SK-N-SH (cell line): ENCODE measurements at regions not wholly inside any gene's neighbourhood (a gene's known extent, or its start where the extent isn't known, plus 50 kb on each side); places are given as distances from the start of the nearest gene placed in this dataset.
A peak's percentile ranks its signal among the peaks of the same experiment; 100 is the strongest.

Source experiments
- CTCF ChIA-PET: fragments of 300-600, 350-600 bp; formaldehyde crosslinking; extraction: SDS; loops from one replicate; lab custom pipeline; 2021; lab: Yijun Ruan, JAX
- POLR2A ChIA-PET: fragments of 350-600 bp; sonication (Branson Sonifier 250); formaldehyde crosslinking; extraction: SDS; loops from one replicate; lab custom pipeline; 2020; ENCODE audit warnings: antibody characterized with exemption, inconsistent platforms; lab: Yijun Ruan, JAX
- DNase-seq: peaks from one replicate; pipeline ENCODE4 v3.0.0; 2012
- H2AFZ ChIP-seq: fragments of 200-600 bp; sonication (generic); 2 replicates; pipeline ENCODE4 v1.8.1; 2016; ENCODE audit warnings: antibody characterized with exemption, mild to moderate bottlenecking, low read depth
- H3F3A ChIP-seq: fragments of 200-600 bp; sonication (generic); replicated peaks from 2 replicates; pipeline ENCODE3; 2016; ENCODE audit warnings: antibody characterized with exemption, mild to moderate bottlenecking; ENCODE audit not compliant: insufficient read depth
- H3K27ac ChIP-seq, 2 experiments: fragments of 200-500 bp in 1 of 2; fragments of 200-600 bp in 1 of 2; sonication (Bioruptor generic) in 1 of 2; sonication (generic), shearing (Covaris generic) in 1 of 2; 2 replicates each; pipeline versions ENCODE4 v1.5.1 to v1.6.1; 2014 to 2016; ENCODE audit warnings: low read depth in 2 of 2, inconsistent platforms in 1 of 2, low read length in 1 of 2, mild to moderate bottlenecking in 1 of 2, mixed read lengths in 1 of 2
- H3K27me3 ChIP-seq: fragments of 200-600 bp; sonication (generic), shearing (Covaris generic); 2 replicates; pipeline ENCODE4 v1.6.1; 2016; ENCODE audit warnings: mixed run types; ENCODE audit not compliant: insufficient read depth
- H3K36me3 ChIP-seq, 2 experiments: fragments of 200-500 bp in 1 of 2; fragments of 200-600 bp in 1 of 2; sonication (Bioruptor generic) in 1 of 2; sonication (generic) in 1 of 2; replicated peaks in 1 of 2; 2 replicates each; pipeline versions ENCODE3 to v1.5.1; 2014 to 2016; ENCODE audit warnings: low read length in 1 of 2, mild to moderate bottlenecking in 1 of 2; ENCODE audit not compliant: insufficient read depth in 2 of 2, control insufficient read depth in 1 of 2
- H3K4me1 ChIP-seq, 2 experiments: fragments of 200-500 bp in 1 of 2; fragments of 200-600 bp in 1 of 2; sonication (Bioruptor generic) in 1 of 2; sonication (generic), shearing (Covaris generic) in 1 of 2; 2 replicates each; pipeline versions ENCODE4 v1.5.1 to v1.6.1; 2014 to 2016; ENCODE audit warnings: low read depth in 1 of 2, low read length in 1 of 2, mixed run types in 1 of 2; ENCODE audit not compliant: insufficient read depth in 2 of 2, control insufficient read depth in 1 of 2
- H3K4me2 ChIP-seq: fragments of 200-600 bp; sonication (generic), shearing (Covaris generic); 2 replicates; pipeline ENCODE4 v1.6.1; 2017; ENCODE audit warnings: mixed run types
- H3K4me3 ChIP-seq, 2 experiments: fragments of 200-500 bp in 1 of 2; fragments of 200-600 bp in 1 of 2; sonication (Bioruptor generic) in 1 of 2; sonication (generic), shearing (Covaris generic) in 1 of 2; 2 replicates each; pipeline versions ENCODE4 v1.5.1 to v1.8.1; 2014 to 2016; ENCODE audit warnings: low read depth in 2 of 2, inconsistent platforms in 1 of 2, low read length in 1 of 2, mild to moderate bottlenecking in 1 of 2, mixed read lengths in 1 of 2, moderate library complexity in 1 of 2
- H3K79me2 ChIP-seq: fragments of 200-600 bp; sonication (generic); 2 replicates; pipeline ENCODE4 v1.8.1; 2017; ENCODE audit warnings: mild to moderate bottlenecking; ENCODE audit not compliant: insufficient read depth
- H3K9ac ChIP-seq: fragments of 200-600 bp; sonication (generic); 2 replicates; pipeline ENCODE4 v1.6.1; 2017; ENCODE audit warnings: mixed run types
- H3K9me2 ChIP-seq: fragments of 200-600 bp; sonication (generic); 2 replicates; pipeline ENCODE4 v1.6.1; 2017; ENCODE audit warnings: mixed run types
- H3K9me3 ChIP-seq: fragments of 200-600 bp; sonication (generic); 2 replicates; pipeline ENCODE4 v1.6.1; 2017; ENCODE audit warnings: mixed run types, mild to moderate bottlenecking, moderate library complexity
- H4K20me1 ChIP-seq: fragments of 200-600 bp; sonication (generic); 2 replicates; pipeline ENCODE4 v1.6.1; 2017; ENCODE audit warnings: mild to moderate bottlenecking, mixed run types; ENCODE audit not compliant: insufficient read depth
- EP300 ChIP-seq, 2 experiments: IDR thresholded peaks; 2 replicates each; pipeline versions ENCODE4 v1.4.0 to v1.6.1; 2012; ENCODE audit warnings: borderline replicate concordance in 1 of 2, low read depth in 1 of 2, low read length in 1 of 2
- FOSL2 ChIP-seq: IDR thresholded peaks from 2 replicates; pipeline ENCODE4 v1.4.0; 2012; ENCODE audit warnings: low read depth, mild to moderate bottlenecking, moderate library complexity, borderline replicate concordance
- FOXJ3 ChIP-seq: sonication (generic); formaldehyde crosslinking; IDR thresholded peaks from 2 replicates; pipeline ENCODE4 v1.5.1; 2020; ENCODE audit warnings: mild to moderate bottlenecking, missing genetic modification reagents
- FOXM1 ChIP-seq: IDR thresholded peaks from 2 replicates; pipeline ENCODE4 v1.4.0; 2012; ENCODE audit warnings: low read depth, mild to moderate bottlenecking
- GABPA ChIP-seq: IDR thresholded peaks from 2 replicates; pipeline ENCODE4 v1.4.0; 2012; ENCODE audit warnings: low read depth, mild to moderate bottlenecking
- JUND ChIP-seq: IDR thresholded peaks from 2 replicates; pipeline ENCODE4 v1.4.0; 2012
- MEF2A ChIP-seq: IDR thresholded peaks from 2 replicates; pipeline ENCODE4 v1.4.0; 2012; ENCODE audit warnings: low read depth, borderline replicate concordance
- MXI1 ChIP-seq: IDR thresholded peaks from 2 replicates; pipeline ENCODE4 v1.6.1; 2012; ENCODE audit warnings: mild to moderate bottlenecking, low read depth, low read length, improper control_type of control experiment
- NFIC ChIP-seq: IDR thresholded peaks from 2 replicates; pipeline ENCODE4 v1.4.0; 2012; ENCODE audit warnings: borderline replicate concordance
- NRF1 ChIP-seq: IDR thresholded peaks from 2 replicates; pipeline ENCODE4 v1.6.1; 2012; ENCODE audit warnings: low read depth, mild to moderate bottlenecking, low read length
- POLR2AphosphoS5 ChIP-seq: IDR thresholded peaks from 2 replicates; pipeline ENCODE4 v1.6.1; 2012; ENCODE audit warnings: low read depth, low read length
- RFX5 ChIP-seq: IDR thresholded peaks from 2 replicates; pipeline ENCODE4 v1.6.1; 2012; ENCODE audit warnings: mild to moderate bottlenecking, improper control_type of control experiment, low read length
- SIN3A ChIP-seq: IDR thresholded peaks from 2 replicates; pipeline ENCODE4 v1.6.1; 2012; ENCODE audit warnings: low read depth, mild to moderate bottlenecking, low read length, moderate library complexity, borderline replicate concordance
- TCF12 ChIP-seq: IDR thresholded peaks from 2 replicates; pipeline ENCODE4 v1.4.0; 2012
- TEAD4 ChIP-seq: IDR thresholded peaks from 2 replicates; pipeline ENCODE4 v1.4.0; 2012; ENCODE audit warnings: mild to moderate bottlenecking, borderline replicate concordance; ENCODE audit not compliant: insufficient read depth
- YY1 ChIP-seq: IDR thresholded peaks from 2 replicates; pipeline ENCODE4 v1.4.0; 2012; ENCODE audit warnings: low read depth, mild to moderate bottlenecking
- WGBS: methylation state at CpG from one replicate; pipeline ENCODE4 v1.1.6; 2017; ENCODE audit warnings: low lambda C conversion rate; 5-methylcytosine and 5-hydroxymethylcytosine counted together
- TF ChIP-seq, protein P1 (sequence below): fragments of 150-350 bp; IDR thresholded peaks from 2 replicates; pipeline ENCODE4 v1.6.1; 2016; ENCODE audit warnings: mild to moderate bottlenecking, low read depth, low read length
- TF ChIP-seq, protein P2 (sequence below): fragments of 200-600 bp; sonication (generic); IDR thresholded peaks from 2 replicates; pipeline ENCODE4 v1.6.1; 2017; ENCODE audit warnings: antibody characterized with exemption, mild to moderate bottlenecking, moderate library complexity

DNA sequence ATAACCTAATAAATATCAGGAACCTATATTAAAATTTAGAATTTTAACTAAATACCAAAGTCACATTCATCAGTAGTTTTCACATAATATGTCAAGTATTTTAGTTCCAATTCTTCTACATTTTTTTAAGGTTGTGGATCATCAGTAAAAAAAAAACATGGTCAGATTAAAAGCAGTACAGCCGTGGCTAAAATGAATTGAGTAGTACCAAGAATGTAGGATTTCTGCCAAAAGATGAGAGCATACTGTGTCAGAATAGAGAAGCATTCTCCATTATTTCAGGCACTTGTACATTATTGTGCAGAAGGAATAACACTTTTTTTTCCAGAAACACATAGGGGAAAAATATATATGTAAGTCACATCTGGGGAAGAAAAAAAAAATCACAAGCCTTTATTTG is 1176.1 kb downstream of the CDH11 start:
- Histone ChIP-seq H3K4me1 (no peaks in the 10 kb centered on the region), H2AFZ (no peak overlapping the region), H3F3A (peaks cover 8% of the 10 kb centered on the region), H3K27me3 (no peaks in the 10 kb centered on the region), H3K9me3 (no peaks in the 10 kb centered on the region), H3K27ac (no peak overlapping the region), H4K20me1 (no peaks in the 10 kb centered on the region), H3K4me2 (no peak overlapping the region), H3K9me2 (no peaks in the 10 kb centered on the region; the same call in 1 of the 2 replicates), H3K9ac (no peak overlapping the region), H3K4me3 (no peak overlapping the region), H3K79me2 (no peaks in the 10 kb centered on the region), H3K36me3 (no peaks in the 10 kb centered on the region)
- ChIA-PET POLR2A (no interaction called here), CTCF (no interaction called here)
- DNase-seq: no peak
- 6% methylated on average over 1 of the region's 1 CpG for WGBS
- TF ChIP-seq TCF12 (peak; percentile 55), RFX5 (no peak), FOXM1 (no peak), JUND (peak; percentile 26; the same call in 1 of the 2 replicates), GABPA (no peak), EP300 (IDR thresholded peaks at IDR 0.05; ENCODE audit: borderline replicate concordance in 1 of 2, low read depth in 1 of 2, low read length in 1 of 2) (no peak), POLR2AphosphoS5 (no peak), YY1 (no peak), FOSL2 (peak; percentile 11; the same call in 1 of the 2 replicates), NFIC (peak; percentile 79), TEAD4 (peak; percentile 16; the same call in 1 of the 2 replicates)

DNA sequence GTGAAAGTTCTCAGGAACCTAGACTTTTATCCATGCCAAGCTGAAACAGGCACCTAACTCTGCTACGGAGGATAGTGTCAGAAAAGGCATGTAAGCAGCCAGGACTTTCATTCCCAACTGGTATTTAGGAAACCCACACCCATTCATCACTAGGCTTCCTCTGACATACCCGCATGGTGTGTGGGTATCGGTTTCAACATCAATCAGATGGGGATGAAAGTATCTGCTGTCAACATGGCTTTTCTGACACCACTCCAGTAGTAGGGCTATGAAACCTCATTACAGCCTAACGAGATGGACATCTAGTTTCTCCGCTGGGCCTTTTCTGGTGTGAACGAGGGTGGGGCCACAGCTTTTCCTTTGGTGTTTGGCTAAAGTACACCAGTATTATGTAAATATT is 1178.3 kb downstream of the CDH11 start:
- Histone ChIP-seq H2AFZ (no peak overlapping the region), H3K27ac (no peak overlapping the region), H3K27me3 (no peaks in the 10 kb centered on the region), H3K4me3 (no peak overlapping the region), H3K9me2 (no peaks in the 10 kb centered on the region), H3K9ac (no peak overlapping the region), H4K20me1 (no peaks in the 10 kb centered on the region), H3K79me2 (no peaks in the 10 kb centered on the region), H3F3A (peaks cover 8% of the 10 kb centered on the region), H3K4me1 (no peaks in the 10 kb centered on the region), H3K36me3 (no peaks in the 10 kb centered on the region), H3K9me3 (no peaks in the 10 kb centered on the region), H3K4me2 (no peak overlapping the region)
- POLR2A ChIA-PET: no interaction called here
- CTCF ChIA-PET: no interaction called here
- 80% methylated on average over 5 of the region's 6 CpGs for whole genome bisulfite sequencing
- TF ChIP-seq, protein P1, sequence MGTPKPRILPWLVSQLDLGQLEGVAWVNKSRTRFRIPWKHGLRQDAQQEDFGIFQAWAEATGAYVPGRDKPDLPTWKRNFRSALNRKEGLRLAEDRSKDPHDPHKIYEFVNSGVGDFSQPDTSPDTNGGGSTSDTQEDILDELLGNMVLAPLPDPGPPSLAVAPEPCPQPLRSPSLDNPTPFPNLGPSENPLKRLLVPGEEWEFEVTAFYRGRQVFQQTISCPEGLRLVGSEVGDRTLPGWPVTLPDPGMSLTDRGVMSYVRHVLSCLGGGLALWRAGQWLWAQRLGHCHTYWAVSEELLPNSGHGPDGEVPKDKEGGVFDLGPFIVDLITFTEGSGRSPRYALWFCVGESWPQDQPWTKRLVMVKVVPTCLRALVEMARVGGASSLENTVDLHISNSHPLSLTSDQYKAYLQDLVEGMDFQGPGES: no peak
- no peak for TF ChIP-seq MEF2A
- no peak for TF ChIP-seq NRF1
- no peak for TF ChIP-seq EP300 (IDR thresholded peaks at IDR 0.05; ENCODE audit: borderline replicate concordance in 1 of 2, low read depth in 1 of 2, low read length in 1 of 2)
- TF ChIP-seq, protein P2, sequence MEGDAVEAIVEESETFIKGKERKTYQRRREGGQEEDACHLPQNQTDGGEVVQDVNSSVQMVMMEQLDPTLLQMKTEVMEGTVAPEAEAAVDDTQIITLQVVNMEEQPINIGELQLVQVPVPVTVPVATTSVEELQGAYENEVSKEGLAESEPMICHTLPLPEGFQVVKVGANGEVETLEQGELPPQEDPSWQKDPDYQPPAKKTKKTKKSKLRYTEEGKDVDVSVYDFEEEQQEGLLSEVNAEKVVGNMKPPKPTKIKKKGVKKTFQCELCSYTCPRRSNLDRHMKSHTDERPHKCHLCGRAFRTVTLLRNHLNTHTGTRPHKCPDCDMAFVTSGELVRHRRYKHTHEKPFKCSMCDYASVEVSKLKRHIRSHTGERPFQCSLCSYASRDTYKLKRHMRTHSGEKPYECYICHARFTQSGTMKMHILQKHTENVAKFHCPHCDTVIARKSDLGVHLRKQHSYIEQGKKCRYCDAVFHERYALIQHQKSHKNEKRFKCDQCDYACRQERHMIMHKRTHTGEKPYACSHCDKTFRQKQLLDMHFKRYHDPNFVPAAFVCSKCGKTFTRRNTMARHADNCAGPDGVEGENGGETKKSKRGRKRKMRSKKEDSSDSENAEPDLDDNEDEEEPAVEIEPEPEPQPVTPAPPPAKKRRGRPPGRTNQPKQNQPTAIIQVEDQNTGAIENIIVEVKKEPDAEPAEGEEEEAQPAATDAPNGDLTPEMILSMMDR: no peak
- no peak for TF ChIP-seq MXI1
- TF ChIP-seq SIN3A: no peak
- no peak for TF ChIP-seq FOXJ3 (CRISPR knock-in tag)
- DNase-seq: no peak
